NCI-H1694 (cell line): ENCODE measurements at regions not wholly inside any gene's neighbourhood (a gene's known extent, or its start where the extent isn't known, plus 50 kb on each side); places are given as distances from the start of the nearest gene placed in this dataset.
"Not testable (repeated sequence)": the region's sequence is repeated elsewhere in the genome, so short reads cannot be mapped to it uniquely, and the experiment has no call there.

Experiments used
- DNase-seq: peaks from one replicate; lab custom pipeline; 2025; lab: John Stamatoyannopoulos, UW

GRCh38 chr2:209305746-209306196, 118.1 kb upstream of the MAP2 start:
- DNase-seq = no peak

- no peak for DNase-seq
These were observed 116.5 kb upstream of the MAP2 start for GRCh38 chr2:209307161-209308001.

GRCh38 chr2:209308415-209308814, 115.4 kb upstream of the MAP2 start:
- no peak for DNase-seq

GRCh38 chr2:209311948-209312347, 111.9 kb upstream of the MAP2 start:
- no peak for DNase-seq

GRCh38 chr2:209312450-209312849, 111.4 kb upstream of the MAP2 start:
- DNase-seq = not testable (repeated sequence)

GRCh38 chr2:209314653-209315052, 109.2 kb upstream of the MAP2 start:
- DNase-seq = no peak

GRCh38 chr2:209316141-209316540, 107.7 kb upstream of the MAP2 start:
- DNase-seq = no peak

- no peak for DNase-seq
These were observed 102.8 kb upstream of the MAP2 start for GRCh38 chr2:209321076-209321475.

- no peak for DNase-seq
These were observed 102.3 kb upstream of the MAP2 start for GRCh38 chr2:209321581-209321980.

GRCh38 chr2:209322041-209322440, 101.8 kb upstream of the MAP2 start:
- DNase-seq = peak; percentile 16

- DNase-seq = no peak
These were observed 100.8 kb upstream of the MAP2 start for GRCh38 chr2:209322905-209323512.

- no peak for DNase-seq
These were observed 100.1 kb upstream of the MAP2 start for GRCh38 chr2:209323738-209324137.

- DNase-seq = no peak
These were observed 99.6 kb upstream of the MAP2 start for GRCh38 chr2:209324281-209324680.

GRCh38 chr2:209331291-209331844, 92.5 kb upstream of the MAP2 start:
- DNase-seq = peak; percentile 47

- peak; percentile 72 for DNase-seq
These were observed 89.4 kb upstream of the MAP2 start for GRCh38 chr2:209334188-209335017.

- DNase-seq = no peak
These were observed 83.3 kb upstream of the MAP2 start for GRCh38 chr2:209340522-209340921.

GRCh38 chr2:209344349-209344748, 79.5 kb upstream of the MAP2 start:
- DNase-seq = no peak

GRCh38 chr2:209348433-209348832, 75.4 kb upstream of the MAP2 start:
- DNase-seq = no peak

- no peak for DNase-seq
These were observed 72.2 kb upstream of the MAP2 start for GRCh38 chr2:209351636-209352035.

- DNase-seq = no peak
These were observed 64.9 kb upstream of the MAP2 start for GRCh38 chr2:209358992-209359391.

GRCh38 chr2:209367075-209367747, 56.6 kb upstream of the MAP2 start:
- DNase-seq = no peak

GRCh38 chr2:209368406-209368805, 55.4 kb upstream of the MAP2 start:
- no peak for DNase-seq
